ENCODE measurements at regions not wholly inside any gene's neighbourhood (a gene's known extent, or its start where the extent isn't known, plus 50 kb on each side); places are given as distances from the start of the nearest gene placed in this dataset.

GRCh38 chr6:40831381-40831780 is 207.6 kb downstream of the UNC5CL start:
- no peak for DNase-seq

- no peak for DNase-seq
Measured at GRCh38 chr6:40825102-40825501, 213.9 kb downstream of the UNC5CL start.

- DNase-seq: peak; percentile 46
Measured at GRCh38 chr6:40823917-40824891, 214.8 kb downstream of the UNC5CL start.

- DNase-seq: no peak
Measured at GRCh38 chr6:40822619-40823018, 216.4 kb downstream of the UNC5CL start.

GRCh38 chr6:40819182-40819834 is 219.7 kb downstream of the UNC5CL start:
- peak; percentile 30 for DNase-seq

GRCh38 chr6:40817369-40817768 is 221.7 kb downstream of the UNC5CL start:
- no peak for DNase-seq

- DNase-seq: no peak
Measured at GRCh38 chr6:40816601-40817000, 222.4 kb downstream of the UNC5CL start.

- no peak for DNase-seq
Measured at GRCh38 chr6:40815731-40816130, 223.3 kb downstream of the UNC5CL start.

- DNase-seq: no peak
Measured at GRCh38 chr6:40810171-40810570, 223.0 kb upstream of the LRFN2 start.

- DNase-seq: no peak
Measured at GRCh38 chr6:40809627-40810026, 222.5 kb upstream of the LRFN2 start.

GRCh38 chr6:40807484-40807883 is 220.3 kb upstream of the LRFN2 start:
- no peak for DNase-seq

- DNase-seq: no peak
Measured at GRCh38 chr6:40806256-40806864, 219.2 kb upstream of the LRFN2 start.

GRCh38 chr6:40805336-40805735 is 218.2 kb upstream of the LRFN2 start:
- no peak for DNase-seq

GRCh38 chr6:40804905-40805304 is 217.7 kb upstream of the LRFN2 start:
- DNase-seq: no peak

- DNase-seq: no peak
Measured at GRCh38 chr6:40803897-40804702, 216.9 kb upstream of the LRFN2 start.

GRCh38 chr6:40802481-40802880 is 215.3 kb upstream of the LRFN2 start:
- DNase-seq: no peak

GRCh38 chr6:40799296-40800140 is 212.4 kb upstream of the LRFN2 start:
- no peak for DNase-seq

- DNase-seq: no peak
Measured at GRCh38 chr6:40798069-40798770, 211.1 kb upstream of the LRFN2 start.

- DNase-seq: no peak
Measured at GRCh38 chr6:40796260-40797221, 209.4 kb upstream of the LRFN2 start.

GRCh38 chr6:40794586-40794985 is 207.4 kb upstream of the LRFN2 start:
- DNase-seq: no peak
